ENCODE measurements at regions not wholly inside any gene's neighbourhood (a gene's known extent, or its start where the extent isn't known, plus 50 kb on each side); places are given as distances from the start of the nearest gene placed in this dataset.

DNA sequence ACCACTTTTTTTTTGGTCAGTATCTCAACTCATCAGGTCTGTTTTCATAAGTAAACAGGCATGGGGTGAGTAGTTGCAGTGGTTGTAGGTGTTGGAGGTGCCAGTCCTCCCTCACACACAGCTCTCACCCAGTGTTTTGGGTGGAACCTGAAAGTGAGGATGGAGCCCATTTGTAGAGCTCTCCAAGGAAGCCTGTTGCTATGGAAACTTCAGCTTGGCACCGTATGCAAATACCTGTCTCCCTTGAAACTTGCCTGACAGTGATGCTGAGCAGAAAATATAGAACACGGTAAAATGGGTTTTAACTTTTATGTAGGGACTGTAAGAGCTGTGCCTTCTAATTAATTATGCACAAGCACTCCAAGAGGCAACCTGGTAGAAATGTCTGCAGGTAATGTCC is 214.1 kb downstream of the AJAP1 start:
- WGBS (ENCODE audit: insufficient coverage, low coverage, low lambda C conversion rate, missing lambda C conversion rate) = 30% methylated on average over 2 of the region's 2 CpGs
- no peak overlapping the region for H3K27ac ChIP-seq

DNA sequence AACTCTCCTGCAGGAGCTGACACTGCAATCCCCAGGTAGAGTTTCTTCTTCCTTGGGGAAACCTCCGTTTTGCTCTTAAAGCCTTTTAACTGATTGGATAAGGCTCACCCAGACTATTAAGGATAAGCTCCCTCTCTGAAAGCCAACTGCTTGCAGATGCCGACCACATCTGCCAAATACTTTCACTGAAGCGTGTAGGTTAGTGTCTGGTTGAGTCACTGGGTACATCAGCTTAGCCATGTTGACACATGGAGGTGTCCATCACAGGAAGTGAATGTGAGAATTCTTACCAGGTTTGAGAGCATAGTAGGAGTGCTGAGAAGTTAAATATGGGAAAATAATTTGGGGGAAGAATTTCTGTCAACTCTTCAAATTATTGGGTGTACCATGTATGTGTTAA is 202.0 kb downstream of the AJAP1 start:
- 69% methylated on average over 2 of the region's 3 CpGs for WGBS (ENCODE audit: insufficient coverage, low coverage, low lambda C conversion rate, missing lambda C conversion rate)
- no peaks in the 10 kb centered on the region for H3K9me3 ChIP-seq
- H3K4me1 ChIP-seq = no peaks in the 10 kb centered on the region
- ATAC-seq (no peak), DNase-seq (no peak)
- intact Hi-C loops (cut with DNase I) = no loop called here
- TF ChIP-seq POLR2A (IDR thresholded peaks at IDR 0.05) = no peak
- TF ChIP-seq CTCF (IDR thresholded peaks at IDR 0.05) = no peak
- H3K36me3 ChIP-seq = no peaks in the 10 kb centered on the region
- no peak overlapping the region for H3K27ac ChIP-seq
- no peak overlapping the region for H3K4me3 ChIP-seq
- H3K27me3 ChIP-seq = no peaks in the 10 kb centered on the region

More for the DNA sequence above, 214.1 kb downstream of the AJAP1 start:
- no peaks in the 10 kb centered on the region for H3K27me3 ChIP-seq
- H3K9me3 ChIP-seq = no peaks in the 10 kb centered on the region
- intact Hi-C loops (cut with DNase I) = no loop called here
- H3K4me1 ChIP-seq = no peaks in the 10 kb centered on the region
- H3K4me3 ChIP-seq = no peak overlapping the region
- ATAC-seq = no peak
- DNase-seq = no peak
- H3K36me3 ChIP-seq = no peaks in the 10 kb centered on the region
- TF ChIP-seq CTCF (IDR thresholded peaks at IDR 0.05) = no peak
- no peak for TF ChIP-seq POLR2A (IDR thresholded peaks at IDR 0.05)

DNA sequence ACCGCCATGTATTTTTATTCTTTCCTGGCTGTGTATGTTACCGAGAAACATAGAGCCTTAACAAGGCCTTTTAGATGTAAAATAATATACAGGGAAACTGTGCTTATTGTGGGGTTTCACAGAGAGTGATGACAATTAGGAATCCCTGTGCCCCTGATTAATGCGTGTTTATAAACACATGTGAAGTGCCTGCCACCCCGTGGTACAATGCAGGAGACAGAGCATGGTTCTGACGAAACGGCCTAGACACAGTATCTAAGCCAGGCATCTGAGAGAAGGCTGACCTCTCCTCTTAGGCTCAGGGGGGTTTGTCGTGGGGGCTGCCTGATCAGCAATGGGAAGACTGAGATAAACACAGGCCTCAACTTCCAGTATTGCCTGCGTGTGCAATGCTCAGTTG is 200.0 kb downstream of the AJAP1 start:
- intact Hi-C loops (cut with DNase I) = no loop called here
- DNase-seq (no peak), ATAC-seq (no peak)
- Histone ChIP-seq H3K27ac (no peak overlapping the region), H3K27me3 (no peaks in the 10 kb centered on the region), H3K9me3 (no peaks in the 10 kb centered on the region), H3K4me3 (no peak overlapping the region), H3K4me1 (no peaks in the 10 kb centered on the region), H3K36me3 (no peaks in the 10 kb centered on the region)
- 65% methylated on average over 6 of the region's 8 CpGs for WGBS (ENCODE audit: insufficient coverage, low coverage, low lambda C conversion rate, missing lambda C conversion rate)
- no peak for TF ChIP-seq CTCF (IDR thresholded peaks at IDR 0.05)
- no peak for TF ChIP-seq POLR2A (IDR thresholded peaks at IDR 0.05)

DNA sequence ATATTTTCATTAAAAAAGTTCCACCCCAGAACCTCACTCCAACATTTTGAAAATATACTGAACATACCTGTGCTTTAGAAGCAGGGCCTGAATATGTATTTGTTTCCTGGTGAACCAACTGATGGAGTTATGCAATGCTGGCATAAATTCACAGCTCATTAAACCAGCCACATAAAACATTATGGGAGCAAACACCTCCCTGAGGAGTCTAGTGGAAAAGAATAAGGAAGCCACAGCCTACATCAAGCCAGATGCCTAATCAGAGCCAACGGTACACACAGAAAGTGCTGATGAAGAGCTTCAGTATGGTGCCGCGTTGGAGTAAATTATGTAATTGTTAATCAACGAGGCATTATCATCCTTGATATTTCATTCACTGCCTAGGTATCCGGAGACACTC is 199.5 kb downstream of the AJAP1 start:
- H3K9me3 ChIP-seq = no peaks in the 10 kb centered on the region
- no peak for TF ChIP-seq CTCF (IDR thresholded peaks at IDR 0.05)
- no peak for TF ChIP-seq POLR2A (IDR thresholded peaks at IDR 0.05)
- WGBS (ENCODE audit: insufficient coverage, low coverage, low lambda C conversion rate, missing lambda C conversion rate) = 72% methylated on average over 5 of the region's 5 CpGs
- H3K4me1 ChIP-seq = no peaks in the 10 kb centered on the region
- no peak for DNase-seq
- H3K27ac ChIP-seq = no peak overlapping the region
- H3K4me3 ChIP-seq = no peak overlapping the region
- no peaks in the 10 kb centered on the region for H3K36me3 ChIP-seq
- intact Hi-C loops (cut with DNase I) = no loop called here
- ATAC-seq = no peak
- H3K27me3 ChIP-seq = no peaks in the 10 kb centered on the region

Measured in right lobe of liver (tissue), 6 donors.